Panc1 (cell line): ENCODE measurements at regions not wholly inside any gene's neighbourhood (a gene's known extent, or its start where the extent isn't known, plus 50 kb on each side); places are given as distances from the start of the nearest gene placed in this dataset.

Experiments used
- ATAC-seq: fragments of 200-7000 bp; cut with Tn5 transposase; 2 replicates; pipeline ENCODE4 v1.9.1; 2020; ENCODE audit warnings: mild to moderate bottlenecking, moderate library complexity
- BruUV-seq: library from RNA; stranded (reverse); fragments of 400-500 nt; replicated peaks from 2 replicates; lab custom pipeline; 2021; lab: Mats Ljungman, UMichigan
- CTCF ChIA-PET: fragments of 300-600 bp; sonication (Branson Sonifier 250); formaldehyde crosslinking; loops from one replicate; lab custom pipeline; 2022; ENCODE audit warnings: antibody characterized with exemption; lab: Charles Lee
- POLR2A ChIA-PET: fragments of 300-600 bp; sonication (Branson Sonifier 250); formaldehyde crosslinking; loops from one replicate; lab custom pipeline; 2022; ENCODE audit warnings: antibody characterized with exemption; lab: Charles Lee
- DNase-seq: peaks from one replicate; pipeline ENCODE4 v3.0.0-alpha.2; 2010; ENCODE audit warnings: low read depth, low spot score
- H3K27ac ChIP-seq: 2 replicates; pipeline ENCODE4 v1.5.1; 2011; ENCODE audit warnings: mild to moderate bottlenecking, low read length, inconsistent platforms
- H3K27me3 ChIP-seq: fragments of 200-500 bp; sonication (Bioruptor generic); 2 replicates; pipeline ENCODE4 v1.6.0; 2014; ENCODE audit warnings: low read length, inconsistent platforms; ENCODE audit not compliant: control insufficient read depth, insufficient read depth
- H3K36me3 ChIP-seq: fragments of 200-500 bp; sonication (Bioruptor generic); 2 replicates; pipeline ENCODE4 v1.5.1; 2014; ENCODE audit warnings: inconsistent platforms, mild to moderate bottlenecking, low read length, moderate library complexity; ENCODE audit not compliant: control insufficient read depth, insufficient read depth
- H3K4me1 ChIP-seq: 2 replicates; pipeline ENCODE4 v1.5.1; 2011; ENCODE audit warnings: inconsistent platforms, mild to moderate bottlenecking, low read length, moderate library complexity; ENCODE audit not compliant: control insufficient read depth, insufficient read depth
- H3K4me3 ChIP-seq, 2 experiments: 2 replicates each; pipeline ENCODE4 v1.5.1; 2011 to 2012; ENCODE audit warnings: low read depth in 2 of 2, low read length in 2 of 2, mild to moderate bottlenecking in 2 of 2, inconsistent platforms in 1 of 2, moderate library complexity in 1 of 2
- H3K9me3 ChIP-seq: fragments of 200-500 bp; sonication (Bioruptor generic); 2 replicates; pipeline ENCODE4 v1.5.1; 2014; ENCODE audit warnings: low read depth, mild to moderate bottlenecking, inconsistent platforms, low read length, moderate library complexity; ENCODE audit not compliant: control insufficient read depth, insufficient read depth
- CTCF ChIP-seq: fragments of 450-650 bp; IDR thresholded peaks from 2 replicates; pipeline ENCODE4 v1.5.1; 2017; ENCODE audit warnings: mild to moderate bottlenecking
- POLR2AphosphoS5 ChIP-seq: IDR thresholded peaks from 2 replicates; pipeline ENCODE4 v1.6.1; 2012; ENCODE audit warnings: mild to moderate bottlenecking, low read depth, low read length, moderate library complexity
- REST ChIP-seq, 2 experiments: IDR thresholded peaks; 2 replicates each; pipeline ENCODE4 v1.6.1; 2011 to 2012; ENCODE audit warnings: low read depth in 2 of 2, control low read depth in 1 of 2, low read length in 1 of 2, mild to moderate bottlenecking in 1 of 2, moderate library complexity in 1 of 2; ENCODE audit not compliant: insufficient read depth in 1 of 2
- SIN3A ChIP-seq: IDR thresholded peaks from 2 replicates; pipeline ENCODE4 v1.6.1; 2012; ENCODE audit warnings: low read depth, mild to moderate bottlenecking, low read length, moderate library complexity, borderline replicate concordance; ENCODE audit not compliant: insufficient read depth
- TCF7L2 ChIP-seq: IDR thresholded peaks from 2 replicates; pipeline ENCODE4 v1.6.1; 2011; ENCODE audit warnings: mild to moderate bottlenecking, low read depth, low read length, inconsistent platforms
- in situ Hi-C: cut with HindIII; loops from 2 replicates; pipeline ENCODE4 v1.10.0; 2016; ENCODE audit warnings: low sequenced_read_pairs, low pct_unique_long_range_greater_than_20kb
- intact Hi-C: fragments of 100-400 bp; cut with micrococcal nuclease; formaldehyde crosslinking; loops from one replicate; pipeline ENCODE4 v1.10.0; 2022; ENCODE audit not compliant: unreplicated experiment

GRCh38 chr5:31049461-31049860, 144.0 kb upstream of the CDH6 start:
- ATAC-seq (no peak), DNase-seq (no peak)
- H3K36me3 ChIP-seq, result no peaks in the 10 kb centered on the region
- no peak overlapping the region for H3K27ac ChIP-seq
- H3K27me3 ChIP-seq, result no peaks in the 10 kb centered on the region
- TF ChIP-seq REST (IDR thresholded peaks at IDR 0.05; ENCODE audit: insufficient read depth in 1 of 2, low read depth in 2 of 2, low read length in 1 of 2), result no peak
- no peak for TF ChIP-seq TCF7L2
- no peak for TF ChIP-seq POLR2AphosphoS5
- TF ChIP-seq CTCF, result no peak
- no peak for TF ChIP-seq SIN3A
- CTCF ChIA-PET, result interaction anchor here (0.6 kb wide), 1 partner anchor 584 kb away, joined by 3 read pairs; no protein-coding TSS in a partner anchor
- in situ Hi-C loops, result no loop called here
- no TSS peak for BruUV-seq
- no peaks in the 10 kb centered on the region for H3K4me1 ChIP-seq
- H3K4me3 ChIP-seq, result no peak overlapping the region
- intact Hi-C loops, result no loop called here
- no peaks in the 10 kb centered on the region for H3K9me3 ChIP-seq
- POLR2A ChIA-PET, result no interaction called here

- H3K36me3 ChIP-seq, result no peaks in the 10 kb centered on the region
- ATAC-seq (no peak), DNase-seq (no peak)
- H3K27ac ChIP-seq, result no peak overlapping the region
- POLR2A ChIA-PET, result no interaction called here
- H3K9me3 ChIP-seq, result no peaks in the 10 kb centered on the region
- CTCF ChIA-PET, result interaction anchor here (0.6 kb wide), 1 partner anchor 584 kb away, joined by 3 read pairs; no protein-coding TSS in a partner anchor
- intact Hi-C loops, result no loop called here
- in situ Hi-C loops, result no loop called here
- no peak overlapping the region for H3K4me3 ChIP-seq
- H3K27me3 ChIP-seq, result no peaks in the 10 kb centered on the region
- no peak for TF ChIP-seq SIN3A
- no peak for TF ChIP-seq POLR2AphosphoS5
- TF ChIP-seq CTCF, result no peak
- no peak for TF ChIP-seq TCF7L2
- TF ChIP-seq REST (IDR thresholded peaks at IDR 0.05; ENCODE audit: insufficient read depth in 1 of 2, low read depth in 2 of 2, low read length in 1 of 2), result no peak
- no TSS peak for BruUV-seq
- no peaks in the 10 kb centered on the region for H3K4me1 ChIP-seq
These were observed 144.9 kb upstream of the CDH6 start for GRCh38 chr5:31048282-31049270.
